ENCODE measurements at regions not wholly inside any gene's neighbourhood (a gene's known extent, or its start where the extent isn't known, plus 50 kb on each side); places are given as distances from the start of the nearest gene placed in this dataset.
"Not testable (repeated sequence)": the region's sequence is repeated elsewhere in the genome, so short reads cannot be mapped to it uniquely, and the experiment has no call there.

GRCh38 chr7:68971634-68972340 is 626.5 kb upstream of the AUTS2 start:
- FAIRE-seq: no peak
- H3K36me3 ChIP-seq: no peaks in the 10 kb centered on the region
- no peak overlapping the region for H3K4me3 ChIP-seq
- TF ChIP-seq CTCF (IDR thresholded peaks at IDR 0.05): no peak
- H3K9me3 ChIP-seq: no peaks in the 10 kb centered on the region
- no peaks in the 10 kb centered on the region for H3K4me1 ChIP-seq
- DNase-seq: no peak
- H3K27ac ChIP-seq: no peak overlapping the region
- no peaks in the 10 kb centered on the region for H3K27me3 ChIP-seq
- ATAC-seq: no peak
- intact Hi-C loops (cut with DNase I): no loop called here
- 50 to 59% methylated on average over 6 of the region's 6 CpGs for WGBS, 2 donors

GRCh38 chr7:68977385-68978055 is 620.8 kb upstream of the AUTS2 start:
- H3K36me3 ChIP-seq: no peaks in the 10 kb centered on the region
- no peaks in the 10 kb centered on the region for H3K9me3 ChIP-seq
- WGBS, 2 donors: 49 to 52% methylated on average over 14 of the region's 14 CpGs
- H3K27ac ChIP-seq: no peak overlapping the region
- no peak for FAIRE-seq
- no peaks in the 10 kb centered on the region for H3K4me1 ChIP-seq
- H3K27me3 ChIP-seq: no peaks in the 10 kb centered on the region
- TF ChIP-seq CTCF (IDR thresholded peaks at IDR 0.05): no peak
- H3K4me3 ChIP-seq: no peak overlapping the region
- no peak for DNase-seq
- intact Hi-C loops (cut with DNase I): no loop called here
- ATAC-seq: no peak

GRCh38 chr7:68978710-68979109 is 619.6 kb upstream of the AUTS2 start:
- DNase-seq: no peak
- Histone ChIP-seq H3K4me1 (no peaks in the 10 kb centered on the region), H3K9me3 (no peaks in the 10 kb centered on the region), H3K27me3 (no peaks in the 10 kb centered on the region), H3K27ac (no peak overlapping the region), H3K36me3 (no peaks in the 10 kb centered on the region), H3K4me3 (no peak overlapping the region)
- intact Hi-C loops (cut with DNase I): no loop called here
- WGBS, 2 donors: 84 to 89% methylated on average over 4 of the region's 4 CpGs
- TF ChIP-seq CTCF (IDR thresholded peaks at IDR 0.05): no peak
- ATAC-seq: no peak
- no peak for FAIRE-seq

- DNase-seq (no peak), FAIRE-seq (no peak), ATAC-seq (no peak)
- intact Hi-C loops (cut with DNase I): no loop called here
- Histone ChIP-seq H3K27me3 (no peaks in the 10 kb centered on the region), H3K9me3 (no peaks in the 10 kb centered on the region), H3K27ac (no peak overlapping the region), H3K4me3 (no peak overlapping the region), H3K36me3 (no peaks in the 10 kb centered on the region), H3K4me1 (no peaks in the 10 kb centered on the region)
- 30 to 36% methylated on average over 1 of the region's 1 CpG for WGBS, 2 donors
- no peak for TF ChIP-seq CTCF (IDR thresholded peaks at IDR 0.05)
Observed at GRCh38 chr7:68980011-68980410, 618.3 kb upstream of the AUTS2 start.

GRCh38 chr7:68980432-68980831 is 617.8 kb upstream of the AUTS2 start:
- H3K4me1 ChIP-seq; H3K27ac ChIP-seq; intact Hi-C loops (cut with DNase I); DNase-seq; H3K27me3 ChIP-seq; H3K4me3 ChIP-seq; ATAC-seq; FAIRE-seq; H3K9me3 ChIP-seq; H3K36me3 ChIP-seq: not testable (repeated sequence)
- WGBS, 2 donors: 33 to 38% methylated on average over 2 of the region's 2 CpGs

All from pancreas (tissue), 10 donors.